GM23248 (cell line): ENCODE measurements at regions not wholly inside any gene's neighbourhood (a gene's known extent, or its start where the extent isn't known, plus 50 kb on each side); places are given as distances from the start of the nearest gene placed in this dataset.

ENCODE experiments used
- EZH2 ChIP-seq: fragments of 200-600 bp; sonication (generic); IDR thresholded peaks from 2 replicates; pipeline ENCODE4 v1.6.1; 2018; ENCODE audit warnings: antibody characterized with exemption, mild to moderate bottlenecking; ENCODE audit not compliant: insufficient read depth, poor library complexity, severe bottlenecking
- EZH2phosphoT487 ChIP-seq: fragments of 200-600 bp; sonication (generic); IDR thresholded peaks from 2 replicates; pipeline ENCODE4 v1.6.1; 2018; ENCODE audit warnings: antibody characterized with exemption, moderate library complexity, mild to moderate bottlenecking, low read depth; ENCODE audit not compliant: insufficient read depth

GRCh38 chr17:12388226-12388625 lies 277.5 kb upstream of the MYOCD start:
- TF ChIP-seq EZH2 (no peak), EZH2phosphoT487 (no peak)
